SU-DHL-6 (cell line): ENCODE measurements at regions not wholly inside any gene's neighbourhood (a gene's known extent, or its start where the extent isn't known, plus 50 kb on each side); places are given as distances from the start of the nearest gene placed in this dataset.

Experiments
- H2AFZ ChIP-seq: fragments of 200-600 bp; sonication (generic); 2 replicates; pipeline ENCODE4 v1.6.1; 2014; ENCODE audit warnings: low read depth, mild to moderate bottlenecking, moderate library complexity, mixed read lengths, antibody characterized with exemption, low read length; ENCODE audit not compliant: severe bottlenecking
- H3F3A ChIP-seq: fragments of 200-600 bp; shearing (Covaris generic); 2 replicates; pipeline ENCODE4 v1.6.0; 2016; ENCODE audit warnings: antibody characterized with exemption, mild to moderate bottlenecking; ENCODE audit not compliant: insufficient read depth
- H3K27ac ChIP-seq: fragments of 200-600 bp; sonication (generic); 2 replicates; pipeline ENCODE4 v1.5.1; 2016; ENCODE audit warnings: low read depth, mild to moderate bottlenecking, low read length, moderate library complexity, mixed read lengths
- H3K27me3 ChIP-seq: fragments of 200-600 bp; sonication (generic), shearing (Covaris generic); 2 replicates; pipeline ENCODE4 v1.6.0; 2014; ENCODE audit warnings: mild to moderate bottlenecking, low read length
- H3K36me3 ChIP-seq: fragments of 200-600 bp; sonication (generic); 2 replicates; pipeline ENCODE4 v1.6.1; 2014; ENCODE audit warnings: mild to moderate bottlenecking, low read length, mixed read lengths
- H3K4me2 ChIP-seq: fragments of 300-600, 200-600 bp; shearing (Covaris generic), sonication (generic); 2 replicates; pipeline ENCODE4 v1.6.0; 2014; ENCODE audit warnings: low read length, low read depth, mild to moderate bottlenecking; ENCODE audit not compliant: poor library complexity, severe bottlenecking
- H3K4me3 ChIP-seq: fragments of 200-600 bp; sonication (generic); 2 replicates; pipeline ENCODE4 v1.5.1; 2014; ENCODE audit warnings: antibody characterized with exemption, low read length, mild to moderate bottlenecking, mixed read lengths; ENCODE audit not compliant: insufficient read depth, poor library complexity, severe bottlenecking
- H3K79me2 ChIP-seq: fragments of 200-600 bp; sonication (generic); 2 replicates; pipeline ENCODE4 v1.6.1; 2014; ENCODE audit warnings: mild to moderate bottlenecking, low read length, moderate library complexity; ENCODE audit not compliant: insufficient read depth
- H3K9ac ChIP-seq: fragments of 200-600 bp; sonication (generic); 2 replicates; pipeline ENCODE4 v1.7.0; 2014; ENCODE audit warnings: mild to moderate bottlenecking, low read length
- H3K9me2 ChIP-seq: fragments of 200-600 bp; sonication (generic); replicated peaks from 2 replicates; pipeline ENCODE4 v1.6.1; 2014; ENCODE audit warnings: low read length; ENCODE audit not compliant: insufficient read depth
- H3K9me3 ChIP-seq: fragments of 200-600 bp; sonication (generic); 2 replicates; pipeline ENCODE4 v1.6.1; 2014; ENCODE audit warnings: low read length, mixed read lengths; ENCODE audit not compliant: insufficient read depth
- H4K20me1 ChIP-seq: fragments of 200-600 bp; sonication (generic); 2 replicates; pipeline ENCODE4 v1.6.1; 2014; ENCODE audit warnings: low read depth, mild to moderate bottlenecking, antibody characterized with exemption, low read length, moderate library complexity, mixed read lengths
- EZH2phosphoT487 ChIP-seq: fragments of 200-600 bp; sonication (generic), shearing (Covaris generic); conservative IDR thresholded peaks from 2 replicates; pipeline ENCODE4 v1.6.1; 2018; ENCODE audit warnings: mild to moderate bottlenecking, antibody characterized with exemption, low read length, moderate library complexity, mixed read lengths
- TF ChIP-seq, protein P1 (sequence below): fragments of 200-600 bp; sonication (generic); IDR thresholded peaks from one replicate; pipeline ENCODE4 v1.5.1; 2017; ENCODE audit warnings: antibody characterized with exemption, mild to moderate bottlenecking, low read length, moderate library complexity; ENCODE audit not compliant: insufficient read depth, poor library complexity, severe bottlenecking

- H3K79me2 ChIP-seq, result no peaks in the 10 kb centered on the region
- H3K4me3 ChIP-seq, result no peak overlapping the region
- TF ChIP-seq EZH2phosphoT487, result no peak
- TF ChIP-seq, protein P1, sequence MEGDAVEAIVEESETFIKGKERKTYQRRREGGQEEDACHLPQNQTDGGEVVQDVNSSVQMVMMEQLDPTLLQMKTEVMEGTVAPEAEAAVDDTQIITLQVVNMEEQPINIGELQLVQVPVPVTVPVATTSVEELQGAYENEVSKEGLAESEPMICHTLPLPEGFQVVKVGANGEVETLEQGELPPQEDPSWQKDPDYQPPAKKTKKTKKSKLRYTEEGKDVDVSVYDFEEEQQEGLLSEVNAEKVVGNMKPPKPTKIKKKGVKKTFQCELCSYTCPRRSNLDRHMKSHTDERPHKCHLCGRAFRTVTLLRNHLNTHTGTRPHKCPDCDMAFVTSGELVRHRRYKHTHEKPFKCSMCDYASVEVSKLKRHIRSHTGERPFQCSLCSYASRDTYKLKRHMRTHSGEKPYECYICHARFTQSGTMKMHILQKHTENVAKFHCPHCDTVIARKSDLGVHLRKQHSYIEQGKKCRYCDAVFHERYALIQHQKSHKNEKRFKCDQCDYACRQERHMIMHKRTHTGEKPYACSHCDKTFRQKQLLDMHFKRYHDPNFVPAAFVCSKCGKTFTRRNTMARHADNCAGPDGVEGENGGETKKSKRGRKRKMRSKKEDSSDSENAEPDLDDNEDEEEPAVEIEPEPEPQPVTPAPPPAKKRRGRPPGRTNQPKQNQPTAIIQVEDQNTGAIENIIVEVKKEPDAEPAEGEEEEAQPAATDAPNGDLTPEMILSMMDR, result no peak
- no peaks in the 10 kb centered on the region for H3K27me3 ChIP-seq
- H4K20me1 ChIP-seq, result no peaks in the 10 kb centered on the region
- H3K27ac ChIP-seq, result no peak overlapping the region
- no peaks in the 10 kb centered on the region for H3K36me3 ChIP-seq
- no peak overlapping the region for H2AFZ ChIP-seq
- no peak overlapping the region for H3K9ac ChIP-seq
- no peaks in the 10 kb centered on the region for H3F3A ChIP-seq
- no peak overlapping the region for H3K4me2 ChIP-seq
- H3K9me2 ChIP-seq, result no peaks in the 10 kb centered on the region
- H3K9me3 ChIP-seq, result no peaks in the 10 kb centered on the region
Measured at GRCh38 chr11:120057595-120058581, 80.0 kb downstream of the TRIM29 start.

- H3K27me3 ChIP-seq, result no peaks in the 10 kb centered on the region
Measured at GRCh38 chr11:120057028-120057330, 80.9 kb downstream of the TRIM29 start.

DNA sequence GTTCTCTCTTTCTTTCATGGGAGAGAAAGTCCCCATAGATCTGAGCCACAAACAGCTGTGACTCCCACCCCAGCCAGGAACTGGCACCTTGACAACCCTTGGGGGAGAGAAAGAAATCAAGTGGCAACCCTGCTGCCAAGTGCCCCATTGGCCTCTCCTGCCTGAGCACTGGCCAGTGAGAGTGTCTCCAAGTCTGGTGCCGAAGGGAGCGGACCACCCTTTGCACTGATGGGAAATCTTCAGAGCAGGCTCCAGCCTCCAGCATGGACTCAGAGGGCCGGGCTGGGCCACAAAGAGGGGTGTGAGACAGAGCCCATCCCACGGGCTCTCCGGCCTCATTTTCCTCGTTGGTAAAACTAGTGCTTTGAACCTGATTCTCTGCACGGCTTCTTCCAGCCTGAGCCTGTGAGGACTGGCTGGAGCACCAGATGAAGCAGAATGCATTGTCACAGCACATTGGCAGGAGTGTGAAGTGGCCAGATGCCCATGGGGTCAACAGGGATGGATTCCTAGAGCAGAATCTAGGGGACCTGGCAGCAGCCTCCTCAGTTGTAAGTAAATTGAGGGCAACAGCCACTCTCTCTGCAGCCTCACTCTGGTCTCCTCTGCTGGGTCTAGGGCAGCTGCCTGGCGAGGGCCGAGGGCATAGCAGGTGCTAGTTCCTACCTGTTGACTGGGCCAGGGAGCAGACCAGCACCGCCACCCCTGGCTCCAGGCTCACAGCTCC is 81.4 kb downstream of the TRIM29 start:
- no peaks in the 10 kb centered on the region for H3K9me3 ChIP-seq
- H4K20me1 ChIP-seq, result no peaks in the 10 kb centered on the region
- H3K4me2 ChIP-seq, result no peak overlapping the region
- no peaks in the 10 kb centered on the region for H3K36me3 ChIP-seq
- no peaks in the 10 kb centered on the region for H3K27me3 ChIP-seq
- H3K4me3 ChIP-seq, result no peak overlapping the region
- no peaks in the 10 kb centered on the region for H3K79me2 ChIP-seq
- no peak for TF ChIP-seq EZH2phosphoT487
- TF ChIP-seq, protein P1, result no peak
- H2AFZ ChIP-seq, result no peak overlapping the region
- H3F3A ChIP-seq, result no peaks in the 10 kb centered on the region
- no peak overlapping the region for H3K9ac ChIP-seq
- no peak overlapping the region for H3K27ac ChIP-seq
- no peaks in the 10 kb centered on the region for H3K9me2 ChIP-seq

More at GRCh38 chr11:120057028-120057330, 80.9 kb downstream of the TRIM29 start:
- Histone ChIP-seq H3K9me2 (no peaks in the 10 kb centered on the region), H3K27ac (no peak overlapping the region), H3K4me2 (no peak overlapping the region), H3F3A (no peaks in the 10 kb centered on the region), H3K9me3 (no peaks in the 10 kb centered on the region), H4K20me1 (no peaks in the 10 kb centered on the region), H2AFZ (no peak overlapping the region), H3K36me3 (no peaks in the 10 kb centered on the region), H3K9ac (no peak overlapping the region), H3K79me2 (no peaks in the 10 kb centered on the region), H3K4me3 (no peak overlapping the region)
- TF ChIP-seq, protein P1, result no peak
